NCI-H2227 treated with DMSO at 0.1 percent for 48 hours (cell line): ENCODE measurements at regions not wholly inside any gene's neighbourhood (a gene's known extent, or its start where the extent isn't known, plus 50 kb on each side); places are given as distances from the start of the nearest gene placed in this dataset.
"Not testable (repeated sequence)": the region's sequence is repeated elsewhere in the genome, so short reads cannot be mapped to it uniquely, and the experiment has no call there.

ENCODE experiments used
- DNase-seq: peaks from one replicate; lab custom pipeline; 2025; lab: John Stamatoyannopoulos, UW

GRCh38 chr20:47441774-47442150, 59.9 kb upstream of the NCOA3 start:
- DNase-seq, result no peak

- not testable (repeated sequence) for DNase-seq
Measured at GRCh38 chr20:47443060-47443459, 58.6 kb upstream of the NCOA3 start.

- no peak for DNase-seq
Measured at GRCh38 chr20:47444584-47444983, 57.1 kb upstream of the NCOA3 start.

DNA sequence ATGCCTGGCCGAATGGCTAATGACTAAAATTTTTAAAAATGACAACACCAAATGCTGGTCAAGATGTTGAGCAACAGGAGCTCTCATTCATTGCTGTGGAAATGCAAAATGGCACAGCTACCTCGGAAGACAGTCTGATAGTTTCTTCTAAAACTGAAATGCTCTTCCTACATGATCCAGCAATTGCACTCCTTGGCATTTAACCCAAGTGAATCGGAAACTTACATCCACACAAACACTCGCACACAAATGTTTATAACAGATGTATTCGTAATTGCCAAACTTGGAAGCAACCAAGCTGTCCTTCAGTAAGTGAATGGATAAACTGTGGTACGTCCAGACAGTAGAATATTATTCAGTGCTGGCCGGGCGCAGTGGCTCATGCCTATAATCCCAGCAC, 56.4 kb upstream of the NCOA3 start:
- DNase-seq, result no peak

DNA sequence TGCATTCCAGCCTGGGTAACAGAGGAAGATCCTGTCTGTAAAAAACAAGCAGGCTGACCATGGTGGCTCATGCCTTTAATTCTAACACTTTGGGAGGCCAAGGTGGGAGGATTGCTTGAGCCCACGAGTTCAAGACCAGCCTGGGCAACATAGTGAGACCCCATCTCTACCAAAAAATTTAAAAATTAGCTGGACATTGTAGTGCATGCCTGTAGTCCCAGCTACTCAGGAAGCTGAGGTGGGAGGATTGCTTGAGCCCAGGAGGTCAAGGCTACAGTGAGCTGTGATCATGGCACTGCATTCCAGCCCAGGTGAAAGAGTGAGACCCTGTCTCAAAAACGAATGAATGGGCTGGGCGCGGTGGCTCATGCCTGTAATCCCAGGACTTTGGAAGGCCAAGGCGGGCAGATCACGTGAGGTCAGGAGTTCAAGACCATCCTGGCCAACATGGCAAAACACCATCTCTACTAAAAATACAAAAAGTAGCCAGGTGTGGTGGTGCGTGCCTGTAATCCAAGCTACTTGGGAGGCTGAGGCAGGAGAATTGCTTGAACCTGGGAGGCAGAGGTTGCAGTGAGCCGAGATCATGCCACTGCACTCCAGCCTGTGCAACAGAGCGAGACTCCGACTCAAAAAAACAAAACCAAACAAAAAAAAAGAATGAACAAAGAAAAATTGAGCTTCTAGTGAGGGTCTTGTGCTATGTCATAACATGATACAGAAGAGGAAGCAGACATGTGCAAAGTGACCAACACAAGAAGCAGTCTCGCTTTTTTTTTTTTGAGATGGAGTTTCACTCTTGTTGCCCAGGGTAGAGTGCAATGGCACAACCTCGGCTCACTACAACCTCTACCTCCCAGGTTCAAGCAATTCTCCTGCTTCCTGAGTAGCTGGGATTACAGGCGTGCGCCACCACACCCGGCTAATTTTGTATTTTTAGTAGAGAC, 54.1 kb upstream of the NCOA3 start:
- DNase-seq, result not testable (repeated sequence)

- DNase-seq, result no peak
Measured at GRCh38 chr20:47448429-47448828, 53.3 kb upstream of the NCOA3 start.

DNA sequence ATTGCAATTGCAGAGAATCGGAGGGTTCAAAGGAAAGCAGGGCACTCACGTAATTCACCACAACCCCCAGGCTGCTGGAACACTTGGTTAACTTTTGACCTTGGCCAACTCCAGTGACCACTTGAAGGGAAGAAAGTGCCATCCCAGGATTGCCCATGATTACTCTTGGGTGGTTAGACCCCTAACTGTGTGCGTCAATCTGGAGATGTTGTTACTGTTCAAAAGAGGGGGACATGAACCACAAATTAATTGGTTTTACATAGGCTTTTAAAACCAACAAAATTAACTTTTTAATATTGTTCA, 50.1 kb upstream of the NCOA3 start:
- no peak for DNase-seq
